ENCODE measurements at regions not wholly inside any gene's neighbourhood (a gene's known extent, or its start where the extent isn't known, plus 50 kb on each side); places are given as distances from the start of the nearest gene placed in this dataset.
"Not testable (repeated sequence)": the region's sequence is repeated elsewhere in the genome, so short reads cannot be mapped to it uniquely, and the experiment has no call there.

- no peak for DNase-seq (ENCODE audit: low read depth)
Measured at GRCh38 chr5:88092958-88093605, 175.6 kb downstream of the TMEM161B start.

- DNase-seq (ENCODE audit: low read depth): no peak
Measured at GRCh38 chr5:88092358-88092757, 176.3 kb downstream of the TMEM161B start.

GRCh38 chr5:88090506-88090905 lies 178.1 kb downstream of the TMEM161B start:
- no peak for DNase-seq (ENCODE audit: low read depth)

GRCh38 chr5:88089719-88090390 lies 178.8 kb downstream of the TMEM161B start:
- DNase-seq (ENCODE audit: low read depth): no peak

- no peak for DNase-seq (ENCODE audit: low read depth)
Measured at GRCh38 chr5:88085462-88085861, 183.2 kb downstream of the TMEM161B start.

GRCh38 chr5:88081877-88082276 lies 186.8 kb downstream of the TMEM161B start:
- DNase-seq (ENCODE audit: low read depth): no peak

- DNase-seq (ENCODE audit: low read depth): no peak
Measured at GRCh38 chr5:88063813-88064212, 204.8 kb downstream of the TMEM161B start.

- DNase-seq (ENCODE audit: low read depth): no peak
Measured at GRCh38 chr5:88060194-88060593, 208.5 kb downstream of the TMEM161B start.

- DNase-seq (ENCODE audit: low read depth): peak; percentile 58
Measured at GRCh38 chr5:88058625-88059024, 210.0 kb downstream of the TMEM161B start.

- DNase-seq (ENCODE audit: low read depth): not testable (repeated sequence)
Measured at GRCh38 chr5:88052468-88052867, 216.2 kb downstream of the TMEM161B start.

GRCh38 chr5:88051148-88051547 lies 217.5 kb downstream of the TMEM161B start:
- no peak for DNase-seq (ENCODE audit: low read depth)

- DNase-seq (ENCODE audit: low read depth): no peak
Measured at GRCh38 chr5:88049737-88050136, 218.9 kb downstream of the TMEM161B start.

- no peak for DNase-seq (ENCODE audit: low read depth)
Measured at GRCh38 chr5:88049156-88049555, 219.5 kb downstream of the TMEM161B start.

- peak; percentile 38 for DNase-seq (ENCODE audit: low read depth)
Measured at GRCh38 chr5:88045931-88046461, 222.6 kb downstream of the TMEM161B start.

GRCh38 chr5:88045165-88045564 lies 223.5 kb downstream of the TMEM161B start:
- no peak for DNase-seq (ENCODE audit: low read depth)

GRCh38 chr5:88034520-88034919 lies 234.1 kb downstream of the TMEM161B start:
- no peak for DNase-seq (ENCODE audit: low read depth)

- DNase-seq (ENCODE audit: low read depth): no peak
Measured at GRCh38 chr5:88033191-88033590, 235.5 kb downstream of the TMEM161B start.

- no peak for DNase-seq (ENCODE audit: low read depth)
Measured at GRCh38 chr5:88029011-88029410, 239.6 kb downstream of the TMEM161B start.

GRCh38 chr5:88021141-88021540 lies 247.5 kb downstream of the TMEM161B start:
- no peak for DNase-seq (ENCODE audit: low read depth)

- not testable (repeated sequence) for DNase-seq (ENCODE audit: low read depth)
Measured at GRCh38 chr5:88014984-88015383, 253.7 kb downstream of the TMEM161B start.

GRCh38 chr5:88000877-88001276 lies 267.8 kb downstream of the TMEM161B start:
- no peak for DNase-seq (ENCODE audit: low read depth)

GRCh38 chr5:87997662-87998061 lies 271.0 kb downstream of the TMEM161B start:
- no peak for DNase-seq (ENCODE audit: low read depth)

- no peak for DNase-seq (ENCODE audit: low read depth)
Measured at GRCh38 chr5:87966213-87966612, 302.4 kb downstream of the TMEM161B start.

Measured in HT1080 (cell line).